Epidermal melanocyte (primary cell): ENCODE measurements at regions not wholly inside any gene's neighbourhood (a gene's known extent, or its start where the extent isn't known, plus 50 kb on each side); places are given as distances from the start of the nearest gene placed in this dataset.
"Not testable (repeated sequence)": the region's sequence is repeated elsewhere in the genome, so short reads cannot be mapped to it uniquely, and the experiment has no call there.

Experiments used
- DNase-seq: peaks from one replicate; pipeline ENCODE4 v3.0.0; 2011; ENCODE audit warnings: low spot score; ENCODE audit not compliant: insufficient read length

GRCh38 chr5:39623291-39623865 lies 198.6 kb upstream of the DAB2 start:
- DNase-seq, result no peak

GRCh38 chr5:39622281-39622680 lies 197.5 kb upstream of the DAB2 start:
- no peak for DNase-seq

GRCh38 chr5:39619168-39619818 lies 194.5 kb upstream of the DAB2 start:
- DNase-seq, result no peak

DNA sequence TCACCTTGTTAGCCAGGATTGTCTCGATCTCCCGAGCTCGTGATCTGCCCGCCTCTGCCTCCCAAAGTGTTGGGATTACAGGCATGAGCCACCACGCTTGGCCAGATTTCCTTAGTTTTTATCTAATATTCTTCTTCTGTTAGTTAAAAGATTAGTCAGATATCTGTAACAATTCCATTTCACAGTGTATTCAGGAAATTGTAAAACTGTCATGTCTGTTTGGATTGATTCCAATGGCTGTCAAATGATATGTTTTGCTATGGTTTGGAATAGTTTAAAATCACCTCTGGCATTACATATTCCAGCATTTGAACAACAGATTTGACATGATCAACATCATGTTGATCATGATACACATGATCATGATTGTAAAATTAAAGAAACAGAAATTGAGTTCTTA lies 193.6 kb upstream of the DAB2 start:
- no peak for DNase-seq

DNA sequence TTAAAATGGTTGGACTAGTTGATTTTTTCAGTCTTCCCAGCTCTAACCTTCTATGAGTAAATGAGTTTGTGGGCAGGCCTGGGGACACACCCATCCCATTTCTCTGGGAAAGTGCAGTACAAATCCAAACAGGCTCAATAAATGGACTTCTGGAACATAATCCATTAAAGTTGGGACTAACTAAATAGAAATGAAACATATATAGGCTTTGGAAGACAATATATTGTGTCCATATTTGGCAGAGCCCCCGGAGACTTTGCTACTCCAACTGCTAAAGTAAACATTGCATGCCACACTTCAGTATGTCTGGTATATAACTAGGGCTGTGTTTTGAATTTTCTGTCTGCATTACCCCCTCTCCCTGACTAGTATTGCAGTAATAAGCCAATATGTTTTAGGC lies 191.4 kb upstream of the DAB2 start:
- no peak for DNase-seq

DNA sequence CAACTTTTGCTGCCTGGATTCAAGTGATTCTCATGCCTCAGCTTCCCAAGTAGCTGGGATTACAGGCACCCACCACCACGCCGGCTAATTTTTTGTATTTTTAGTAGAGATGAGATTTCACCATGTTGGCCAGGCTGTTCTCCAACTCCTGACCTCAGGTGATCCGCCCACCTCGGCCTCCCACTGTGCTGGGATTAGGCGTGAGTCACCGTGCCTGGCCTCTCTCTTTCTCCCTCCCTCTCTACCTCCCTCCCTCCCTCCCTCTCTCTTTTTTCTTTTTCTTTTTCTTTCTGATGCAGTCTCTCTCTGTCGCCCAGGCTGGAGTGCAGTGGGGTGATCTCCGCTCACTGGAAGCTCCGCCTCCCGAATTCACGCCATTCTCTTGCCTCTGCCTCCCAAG lies 186.3 kb upstream of the DAB2 start:
- not testable (repeated sequence) for DNase-seq

DNA sequence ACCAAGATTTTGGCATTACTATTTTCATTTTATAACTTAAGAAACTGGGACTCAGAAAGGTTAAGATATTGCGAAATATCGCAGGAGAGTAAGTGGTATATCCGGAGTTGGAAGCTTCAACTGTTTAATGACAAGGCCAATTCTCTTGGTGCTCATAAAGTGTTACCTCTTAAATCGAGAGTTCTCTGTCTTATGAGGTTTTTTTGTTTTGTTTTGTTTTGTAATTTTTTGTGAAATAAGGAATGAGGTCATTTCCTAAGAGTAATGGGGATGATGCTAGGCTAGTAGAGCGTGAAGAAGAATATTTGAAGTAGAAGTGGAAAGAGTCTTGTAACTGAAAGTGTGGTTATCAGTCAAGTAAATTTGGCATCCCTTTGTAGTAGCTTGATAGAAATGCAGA lies 183.2 kb upstream of the DAB2 start:
- no peak for DNase-seq

DNA sequence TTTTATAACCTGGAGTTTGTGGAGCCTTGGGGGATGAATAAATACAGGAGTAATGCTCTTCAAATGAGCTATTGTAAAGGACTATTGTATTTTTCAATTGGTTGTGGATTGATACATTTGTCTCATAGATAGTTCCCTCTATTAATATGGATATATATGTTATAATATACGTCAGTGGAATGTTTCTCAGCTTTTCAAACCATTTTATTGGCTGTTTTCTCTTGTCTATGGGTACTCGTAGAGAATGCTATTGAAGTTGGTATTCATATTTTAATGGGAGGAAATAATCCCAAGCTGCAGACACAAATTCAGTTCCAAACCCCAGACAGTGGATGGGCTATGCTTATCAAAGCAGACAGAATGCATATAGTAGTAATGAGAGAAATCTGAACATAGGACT lies 181.8 kb upstream of the DAB2 start:
- DNase-seq, result no peak

- no peak for DNase-seq
Observed at GRCh38 chr5:39605588-39606575, 181.1 kb upstream of the DAB2 start.

DNA sequence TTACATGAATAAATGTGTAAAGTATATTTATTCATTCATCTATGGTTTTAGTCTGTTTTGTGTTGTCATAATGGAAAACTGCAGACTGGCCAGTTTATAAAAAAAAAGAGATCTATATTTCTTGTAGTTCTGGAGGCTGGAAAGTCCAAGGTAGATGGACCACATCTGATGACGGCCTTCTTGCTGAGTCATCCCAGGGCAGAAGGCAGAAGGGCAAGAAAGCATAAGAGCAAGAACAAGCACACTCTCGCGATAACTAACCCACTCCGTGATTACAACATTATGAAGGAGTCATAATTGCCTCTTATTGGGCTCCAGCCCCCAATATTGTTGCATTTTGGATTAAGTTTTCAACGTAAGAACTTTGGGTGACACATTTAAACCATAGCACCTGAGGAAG lies 180.4 kb upstream of the DAB2 start:
- DNase-seq, result no peak

- no peak for DNase-seq
Observed at GRCh38 chr5:39604491-39604890, 179.7 kb upstream of the DAB2 start.

- no peak for DNase-seq
Observed at GRCh38 chr5:39599721-39600431, 175.1 kb upstream of the DAB2 start.

DNA sequence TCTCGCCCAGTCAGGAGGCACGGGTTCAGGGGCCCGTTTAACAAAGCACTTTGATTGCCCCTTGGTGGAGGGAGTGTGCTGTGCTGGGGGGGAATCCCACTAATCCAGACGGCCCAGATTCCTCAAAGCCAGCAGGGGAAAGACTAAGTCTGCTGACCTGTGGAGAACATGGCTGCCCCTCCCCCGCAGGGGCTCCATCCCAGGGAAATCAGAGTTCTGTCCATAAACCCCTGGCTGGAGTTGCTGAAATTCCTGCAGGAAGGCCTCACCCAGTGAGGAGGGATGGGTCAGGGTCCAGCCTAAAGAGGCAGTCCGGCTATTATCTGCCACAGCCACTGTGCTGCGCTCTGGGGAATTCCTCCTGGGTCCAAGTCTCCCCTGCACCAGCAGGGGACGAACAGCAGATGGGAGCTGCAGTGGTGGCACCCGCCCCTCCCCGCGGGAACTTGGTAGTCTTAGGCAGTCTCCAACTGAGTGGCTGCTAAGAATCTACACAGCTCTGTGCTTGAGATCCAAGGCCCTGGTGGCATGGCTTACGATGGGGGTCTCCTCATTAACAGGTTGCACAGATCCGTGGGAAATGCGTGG lies 174.0 kb upstream of the DAB2 start:
- no peak for DNase-seq

DNA sequence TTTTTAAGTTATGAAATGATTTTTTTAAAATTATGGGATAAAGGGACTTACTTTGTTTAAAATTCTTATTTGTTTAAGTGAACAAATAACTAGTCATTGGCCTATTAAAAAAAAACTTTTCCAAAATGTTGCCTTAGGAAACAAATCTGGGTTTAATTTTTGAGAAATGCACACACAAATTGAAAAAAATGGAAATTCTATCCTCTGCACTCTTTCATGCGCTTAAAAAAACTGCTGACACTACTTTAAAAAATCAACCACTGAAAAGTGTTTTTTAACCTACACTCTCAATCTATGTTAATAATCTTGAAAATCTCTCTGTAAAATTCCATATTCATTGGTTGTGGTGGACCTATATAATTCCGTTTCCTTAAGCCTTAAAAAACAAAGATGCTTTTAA lies 163.4 kb upstream of the DAB2 start:
- DNase-seq, result no peak

- no peak for DNase-seq
Observed at GRCh38 chr5:39587675-39588074, 162.9 kb upstream of the DAB2 start.

GRCh38 chr5:39586185-39586584 lies 161.4 kb upstream of the DAB2 start:
- no peak for DNase-seq

GRCh38 chr5:39584927-39585326 lies 160.1 kb upstream of the DAB2 start:
- no peak for DNase-seq

DNA sequence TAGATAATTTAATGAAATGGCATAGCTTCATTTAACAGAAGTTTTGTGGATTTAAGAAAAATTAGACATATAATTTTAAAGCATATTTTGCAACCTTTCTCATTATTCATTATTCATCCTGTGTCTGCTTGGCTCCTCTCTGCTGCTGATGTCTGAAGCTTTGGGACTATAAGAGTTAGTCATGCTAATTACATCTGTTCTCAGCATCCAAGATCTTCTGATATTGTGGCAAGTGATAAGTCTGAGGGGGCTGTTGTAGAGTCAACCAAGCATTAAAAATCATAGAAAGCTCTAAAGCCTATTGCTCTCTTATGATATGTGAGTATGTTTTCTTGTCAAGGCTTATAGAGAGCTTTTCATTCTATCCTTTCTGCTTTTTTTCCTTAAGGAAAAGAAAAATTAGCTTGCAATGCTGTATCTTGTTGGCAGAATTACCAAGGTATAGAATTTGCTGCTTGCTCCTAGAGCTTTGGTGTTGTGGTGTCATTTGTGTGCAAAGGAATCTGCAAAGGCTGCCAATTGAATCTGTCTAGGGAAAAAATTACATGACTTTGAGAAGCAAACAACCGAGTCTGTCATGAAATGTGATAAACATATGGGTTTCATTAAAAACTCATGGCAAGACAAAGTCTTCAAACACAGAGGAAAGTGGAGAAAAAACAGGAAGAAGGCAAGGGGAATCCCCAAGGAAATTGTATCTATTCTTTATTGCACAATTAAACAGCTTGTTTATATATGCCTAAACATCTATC lies 156.1 kb upstream of the DAB2 start:
- peak; percentile 23 for DNase-seq

GRCh38 chr5:39579750-39580149 lies 155.0 kb upstream of the DAB2 start:
- DNase-seq, result no peak

GRCh38 chr5:39578887-39579497 lies 154.2 kb upstream of the DAB2 start:
- no peak for DNase-seq
